Upper lobe of right lung (tissue), 1 donor: ENCODE measurements at regions not wholly inside any gene's neighbourhood (a gene's known extent, or its start where the extent isn't known, plus 50 kb on each side); places are given as distances from the start of the nearest gene placed in this dataset.
"Not testable (repeated sequence)": the region's sequence is repeated elsewhere in the genome, so short reads cannot be mapped to it uniquely, and the experiment has no call there.

Experiments
- ATAC-seq: fragments of 200-7000 bp; cut with Tn5 transposase; one replicate; pipeline ENCODE4 v1.9.1; 2020; ENCODE audit warnings: mild to moderate bottlenecking, moderate library complexity
- DNase-seq: peaks from one replicate; pipeline ENCODE4 v3.0.0-alpha.2; 2020
- H3K27ac ChIP-seq: fragments of 200-600 bp; one replicate; pipeline ENCODE4 v1.8.0; 2022
- H3K27me3 ChIP-seq: fragments of 200-600 bp; one replicate; pipeline ENCODE4 v1.8.0; 2022; ENCODE audit warnings: mild to moderate bottlenecking
- H3K36me3 ChIP-seq: fragments of 200-600 bp; one replicate; pipeline ENCODE4 v1.8.0; 2022
- H3K4me1 ChIP-seq: fragments of 200-600 bp; one replicate; pipeline ENCODE4 v1.8.0; 2022
- H3K4me3 ChIP-seq: fragments of 200-600 bp; one replicate; pipeline ENCODE4 v1.8.0; 2022; ENCODE audit warnings: mild to moderate bottlenecking
- H3K9me3 ChIP-seq: fragments of 200-600 bp; one replicate; pipeline ENCODE4 v1.8.0; 2022
- CTCF ChIP-seq: fragments of 200-600 bp; IDR thresholded peaks from one replicate; pipeline ENCODE4 v1.8.0; 2022; ENCODE audit warnings: antibody characterized with exemption
- intact Hi-C: fragments of 100-400 bp; cut with DNase I; formaldehyde crosslinking; loops from one replicate; pipeline ENCODE4 v1.11.0; 2022
- donor health status: DM: no; HTN: yes; CAD: no; lungs with severe emphysema.

- no peak overlapping the region for H3K4me3 ChIP-seq
- intact Hi-C loops, result no loop called here
Observed at GRCh38 chr2:7094231-7094741, 177.1 kb downstream of the RNF144A start.

GRCh38 chr2:7096726-7097352 is 179.6 kb downstream of the RNF144A start:
- H3K4me1 ChIP-seq, result peaks cover 3% of the 10 kb centered on the region
- H3K9me3 ChIP-seq, result no peaks in the 10 kb centered on the region
- DNase-seq (no peak), ATAC-seq (no peak)
- intact Hi-C loops, result no loop called here
- no peak overlapping the region for H3K27ac ChIP-seq
- H3K36me3 ChIP-seq, result no peaks in the 10 kb centered on the region
- H3K4me3 ChIP-seq, result no peak overlapping the region
- H3K27me3 ChIP-seq, result no peaks in the 10 kb centered on the region
- TF ChIP-seq CTCF, result no peak

More at GRCh38 chr2:7094231-7094741, 177.1 kb downstream of the RNF144A start:
- no peaks in the 10 kb centered on the region for H3K27me3 ChIP-seq
- no peak for TF ChIP-seq CTCF
- H3K27ac ChIP-seq, result no peak overlapping the region
- ATAC-seq (peak; percentile 55), DNase-seq (no peak)
- H3K36me3 ChIP-seq, result no peaks in the 10 kb centered on the region
- peaks cover 3% of the 10 kb centered on the region for H3K4me1 ChIP-seq
- no peaks in the 10 kb centered on the region for H3K9me3 ChIP-seq

- H3K4me3 ChIP-seq, result no peak overlapping the region
- ATAC-seq, result peak; percentile 93
- intact Hi-C loops, result no loop called here
- H3K36me3 ChIP-seq, result no peaks in the 10 kb centered on the region
- no peaks in the 10 kb centered on the region for H3K27me3 ChIP-seq
- peak; percentile 99 for TF ChIP-seq CTCF
- H3K27ac ChIP-seq, result no peak overlapping the region
- no peaks in the 10 kb centered on the region for H3K9me3 ChIP-seq
- DNase-seq, result peak; percentile 88
- peaks cover 3% of the 10 kb centered on the region for H3K4me1 ChIP-seq
Observed at GRCh38 chr2:7097353-7097895, 180.2 kb downstream of the RNF144A start.

DNA sequence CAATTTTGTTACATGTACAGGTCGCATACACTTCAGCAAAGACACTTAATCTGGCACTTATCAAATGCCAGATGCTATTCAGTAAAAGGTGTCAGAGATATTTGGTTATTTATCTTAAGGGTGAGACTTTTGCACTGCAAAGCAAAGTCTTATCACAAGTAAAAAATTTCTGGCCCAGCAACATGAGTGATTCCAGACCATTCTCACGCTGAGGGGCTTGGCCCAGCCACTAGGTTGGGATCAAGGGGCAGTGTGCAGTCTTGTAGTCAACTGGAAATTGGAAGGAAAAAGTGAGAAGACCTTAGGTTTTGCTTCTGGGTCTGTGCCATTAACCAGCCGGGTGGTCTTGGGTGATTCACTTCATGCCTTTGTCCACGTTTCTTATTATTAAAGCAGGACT is 181.6 kb downstream of the RNF144A start:
- intact Hi-C loops, result no loop called here
- H3K4me1 ChIP-seq, result peaks cover 3% of the 10 kb centered on the region
- DNase-seq (no peak), ATAC-seq (no peak)
- no peak overlapping the region for H3K4me3 ChIP-seq
- H3K9me3 ChIP-seq, result no peaks in the 10 kb centered on the region
- no peaks in the 10 kb centered on the region for H3K36me3 ChIP-seq
- H3K27me3 ChIP-seq, result no peaks in the 10 kb centered on the region
- no peak overlapping the region for H3K27ac ChIP-seq
- TF ChIP-seq CTCF, result no peak

GRCh38 chr2:7099687-7100086 is 182.5 kb downstream of the RNF144A start:
- H3K9me3 ChIP-seq, H3K27ac ChIP-seq, DNase-seq, H3K36me3 ChIP-seq, H3K27me3 ChIP-seq, intact Hi-C loops, H3K4me3 ChIP-seq, H3K4me1 ChIP-seq, ATAC-seq: not testable (repeated sequence)

DNA sequence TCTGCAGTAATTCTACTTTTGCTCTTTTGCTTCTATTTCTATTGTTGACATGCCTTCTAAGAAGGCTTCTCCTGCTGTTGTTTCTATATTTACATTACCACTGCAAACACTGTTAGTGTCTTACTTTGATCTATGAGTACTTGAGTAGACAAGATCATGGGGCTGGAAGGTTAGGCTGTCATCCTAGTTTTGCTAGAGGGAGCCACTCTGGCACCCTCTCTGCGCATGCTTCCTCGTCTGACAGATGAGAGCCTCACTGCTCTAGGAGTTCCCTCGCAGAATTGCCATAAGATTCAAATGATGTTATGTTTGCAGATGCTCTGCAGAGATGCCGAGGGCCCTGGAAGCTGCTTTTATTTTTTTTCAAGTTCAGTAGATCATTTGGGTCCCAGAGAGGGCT is 185.6 kb downstream of the RNF144A start:
- ATAC-seq (no peak), DNase-seq (no peak)
- intact Hi-C loops, result no loop called here
- no peaks in the 10 kb centered on the region for H3K4me1 ChIP-seq
- TF ChIP-seq CTCF, result no peak
- H3K27me3 ChIP-seq, result no peaks in the 10 kb centered on the region
- H3K9me3 ChIP-seq, result no peaks in the 10 kb centered on the region
- no peaks in the 10 kb centered on the region for H3K36me3 ChIP-seq
- H3K4me3 ChIP-seq, result no peak overlapping the region
- no peak overlapping the region for H3K27ac ChIP-seq
